GM04504 (cell line): ENCODE measurements at regions not wholly inside any gene's neighbourhood (a gene's known extent, or its start where the extent isn't known, plus 50 kb on each side); places are given as distances from the start of the nearest gene placed in this dataset.
"Not testable (repeated sequence)": the region's sequence is repeated elsewhere in the genome, so short reads cannot be mapped to it uniquely, and the experiment has no call there.

Source experiments
- DNase-seq: peaks from one replicate; pipeline ENCODE4 v3.0.0-alpha.2; 2012; ENCODE audit warnings: low read depth

- DNase-seq, result no peak
Observed at GRCh38 chr4:128649161-128649560, 160.3 kb upstream of the JADE1 start.

GRCh38 chr4:128648021-128648420 lies 161.5 kb upstream of the JADE1 start:
- no peak for DNase-seq

- not testable (repeated sequence) for DNase-seq
Observed at GRCh38 chr4:128646893-128647292, 162.6 kb upstream of the JADE1 start.

- DNase-seq, result not testable (repeated sequence)
Observed at GRCh38 chr4:128644693-128645654, 164.5 kb upstream of the JADE1 start.

GRCh38 chr4:128644107-128644506 lies 165.4 kb upstream of the JADE1 start:
- DNase-seq, result not testable (repeated sequence)

GRCh38 chr4:128641566-128641965 lies 167.9 kb upstream of the JADE1 start:
- DNase-seq, result not testable (repeated sequence)

- DNase-seq, result no peak
Observed at GRCh38 chr4:128639541-128640270, 169.8 kb upstream of the JADE1 start.

GRCh38 chr4:128636906-128637305 lies 172.6 kb upstream of the JADE1 start:
- DNase-seq, result no peak

- DNase-seq, result no peak
Observed at GRCh38 chr4:128635955-128636560, 173.4 kb upstream of the JADE1 start.

GRCh38 chr4:128635141-128635954 lies 174.2 kb upstream of the JADE1 start:
- DNase-seq, result no peak

- DNase-seq, result no peak
Observed at GRCh38 chr4:128633067-128633466, 176.4 kb upstream of the JADE1 start.

GRCh38 chr4:128630871-128631270 lies 178.6 kb upstream of the JADE1 start:
- DNase-seq, result no peak

- DNase-seq, result no peak
Observed at GRCh38 chr4:128623508-128624215, 185.8 kb upstream of the JADE1 start.

GRCh38 chr4:128620279-128620965 lies 189.1 kb upstream of the JADE1 start:
- DNase-seq, result not testable (repeated sequence)

GRCh38 chr4:128615197-128615596 lies 194.3 kb upstream of the JADE1 start:
- no peak for DNase-seq

- DNase-seq, result no peak
Observed at GRCh38 chr4:128608006-128608405, 201.5 kb upstream of the JADE1 start.

GRCh38 chr4:128606173-128606572 lies 203.3 kb upstream of the JADE1 start:
- no peak for DNase-seq

- no peak for DNase-seq
Observed at GRCh38 chr4:128604840-128605239, 204.7 kb upstream of the JADE1 start.

GRCh38 chr4:128604204-128604603 lies 205.3 kb upstream of the JADE1 start:
- no peak for DNase-seq

GRCh38 chr4:128603081-128603480 lies 206.4 kb upstream of the JADE1 start:
- no peak for DNase-seq
